Upper lobe of right lung (tissue), 1 donor: ENCODE measurements at regions not wholly inside any gene's neighbourhood (a gene's known extent, or its start where the extent isn't known, plus 50 kb on each side); places are given as distances from the start of the nearest gene placed in this dataset.

ENCODE experiments used
- ATAC-seq: fragments of 200-7000 bp; cut with Tn5 transposase; one replicate; pipeline ENCODE4 v1.9.1; 2020; ENCODE audit warnings: mild to moderate bottlenecking, moderate library complexity
- DNase-seq: peaks from one replicate; pipeline ENCODE4 v3.0.0-alpha.2; 2020
- H3K27ac ChIP-seq: fragments of 200-600 bp; one replicate; pipeline ENCODE4 v1.8.0; 2022
- H3K27me3 ChIP-seq: fragments of 200-600 bp; one replicate; pipeline ENCODE4 v1.8.0; 2022; ENCODE audit warnings: mild to moderate bottlenecking
- H3K36me3 ChIP-seq: fragments of 200-600 bp; one replicate; pipeline ENCODE4 v1.8.0; 2022
- H3K4me1 ChIP-seq: fragments of 200-600 bp; one replicate; pipeline ENCODE4 v1.8.0; 2022
- H3K4me3 ChIP-seq: fragments of 200-600 bp; one replicate; pipeline ENCODE4 v1.8.0; 2022; ENCODE audit warnings: mild to moderate bottlenecking
- H3K9me3 ChIP-seq: fragments of 200-600 bp; one replicate; pipeline ENCODE4 v1.8.0; 2022
- CTCF ChIP-seq: fragments of 200-600 bp; IDR thresholded peaks from one replicate; pipeline ENCODE4 v1.8.0; 2022; ENCODE audit warnings: antibody characterized with exemption
- intact Hi-C: fragments of 100-400 bp; cut with DNase I; formaldehyde crosslinking; loops from one replicate; pipeline ENCODE4 v1.11.0; 2022
- donor health status: DM: no; HTN: yes; CAD: no; lungs with severe emphysema.

- H3K27me3 ChIP-seq, result peaks cover 15% of the 10 kb centered on the region
- ATAC-seq, result no peak
- no peak for DNase-seq
Measured at GRCh38 chr14:100671906-100672305, 54.8 kb upstream of the DLK1 start.

GRCh38 chr14:100673085-100673806 lies 53.4 kb upstream of the DLK1 start:
- Histone ChIP-seq H3K36me3 (no peaks in the 10 kb centered on the region), H3K27me3 (peaks cover 15% of the 10 kb centered on the region), H3K4me3 (no peak overlapping the region), H3K4me1 (peaks cover 24% of the 10 kb centered on the region), H3K9me3 (no peaks in the 10 kb centered on the region), H3K27ac (no peak overlapping the region)
- DNase-seq (peak; percentile 77), ATAC-seq (peak; percentile 47)
- no peak for TF ChIP-seq CTCF
- intact Hi-C loops, result no loop called here

More at GRCh38 chr14:100671906-100672305, 54.8 kb upstream of the DLK1 start:
- Histone ChIP-seq H3K9me3 (no peaks in the 10 kb centered on the region), H3K27ac (no peak overlapping the region), H3K4me1 (peaks cover 11% of the 10 kb centered on the region), H3K36me3 (no peaks in the 10 kb centered on the region), H3K4me3 (no peak overlapping the region)
- no peak for TF ChIP-seq CTCF
- intact Hi-C loops, result no loop called here

- Histone ChIP-seq H3K4me3 (no peak overlapping the region), H3K27me3 (peaks cover 15% of the 10 kb centered on the region), H3K4me1 (peaks cover 25% of the 10 kb centered on the region), H3K36me3 (no peaks in the 10 kb centered on the region), H3K27ac (no peak overlapping the region), H3K9me3 (no peaks in the 10 kb centered on the region)
- intact Hi-C loops, result no loop called here
- no peak for DNase-seq
- no peak for ATAC-seq
- no peak for TF ChIP-seq CTCF
Measured at GRCh38 chr14:100673807-100674154, 52.9 kb upstream of the DLK1 start.

- Histone ChIP-seq H3K4me3 (no peak overlapping the region), H3K36me3 (no peaks in the 10 kb centered on the region), H3K9me3 (no peaks in the 10 kb centered on the region), H3K4me1 (peaks cover 25% of the 10 kb centered on the region), H3K27ac (no peak overlapping the region), H3K27me3 (peaks cover 15% of the 10 kb centered on the region)
- no peak for TF ChIP-seq CTCF
- intact Hi-C loops, result no loop called here
- ATAC-seq, result no peak
- DNase-seq, result no peak
Measured at GRCh38 chr14:100674428-100674827, 52.3 kb upstream of the DLK1 start.

- Histone ChIP-seq H3K9me3 (no peaks in the 10 kb centered on the region), H3K4me1 (peaks cover 27% of the 10 kb centered on the region), H3K27me3 (peaks cover 13% of the 10 kb centered on the region), H3K27ac (no peak overlapping the region), H3K36me3 (no peaks in the 10 kb centered on the region), H3K4me3 (no peak overlapping the region)
- TF ChIP-seq CTCF, result no peak
- DNase-seq (no peak), ATAC-seq (no peak)
- intact Hi-C loops, result no loop called here
Measured at GRCh38 chr14:100674897-100675619, 51.6 kb upstream of the DLK1 start.
